ENCODE measurements at regions not wholly inside any gene's neighbourhood (a gene's known extent, or its start where the extent isn't known, plus 50 kb on each side); places are given as distances from the start of the nearest gene placed in this dataset.

DNA sequence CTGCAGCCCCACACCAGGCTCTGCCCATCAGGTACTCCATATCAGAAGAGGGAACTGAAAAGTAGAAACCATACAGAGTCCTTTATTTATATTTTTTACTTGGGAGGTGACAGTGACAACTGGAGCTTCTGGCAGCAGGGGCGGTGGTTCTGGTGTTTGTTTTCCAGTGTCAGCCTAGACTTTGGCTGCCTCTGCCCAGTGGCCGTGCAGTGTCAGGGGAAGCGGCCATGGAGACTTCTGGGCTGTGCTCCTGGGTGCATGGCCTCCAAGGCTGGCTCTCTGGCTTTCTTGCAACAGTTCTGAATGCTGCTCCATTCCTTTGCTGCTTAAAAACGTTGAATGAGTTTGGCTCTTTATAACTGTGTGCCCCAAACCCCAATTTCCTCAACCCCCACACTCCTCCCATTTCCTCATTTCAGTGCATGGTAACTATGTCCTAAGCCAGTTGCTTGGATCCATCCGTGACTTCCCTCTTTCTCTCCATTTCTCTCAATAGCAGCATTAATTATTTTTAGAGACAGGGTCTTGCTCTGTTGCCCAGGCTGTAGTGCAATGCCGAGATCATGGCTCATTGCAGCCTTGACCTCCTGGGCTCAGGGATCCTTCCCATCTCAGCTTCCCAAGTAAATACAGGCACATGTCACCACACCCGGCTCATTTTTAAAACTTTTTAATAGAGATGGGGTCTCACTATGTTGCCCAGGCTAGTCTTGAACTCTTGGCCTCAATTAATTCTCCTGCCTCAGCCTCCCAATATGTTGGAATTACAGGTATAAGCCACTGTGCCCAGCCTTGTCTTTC lies 141.1 kb upstream of the SGK1 start:
- TF ChIP-seq, protein P1, sequence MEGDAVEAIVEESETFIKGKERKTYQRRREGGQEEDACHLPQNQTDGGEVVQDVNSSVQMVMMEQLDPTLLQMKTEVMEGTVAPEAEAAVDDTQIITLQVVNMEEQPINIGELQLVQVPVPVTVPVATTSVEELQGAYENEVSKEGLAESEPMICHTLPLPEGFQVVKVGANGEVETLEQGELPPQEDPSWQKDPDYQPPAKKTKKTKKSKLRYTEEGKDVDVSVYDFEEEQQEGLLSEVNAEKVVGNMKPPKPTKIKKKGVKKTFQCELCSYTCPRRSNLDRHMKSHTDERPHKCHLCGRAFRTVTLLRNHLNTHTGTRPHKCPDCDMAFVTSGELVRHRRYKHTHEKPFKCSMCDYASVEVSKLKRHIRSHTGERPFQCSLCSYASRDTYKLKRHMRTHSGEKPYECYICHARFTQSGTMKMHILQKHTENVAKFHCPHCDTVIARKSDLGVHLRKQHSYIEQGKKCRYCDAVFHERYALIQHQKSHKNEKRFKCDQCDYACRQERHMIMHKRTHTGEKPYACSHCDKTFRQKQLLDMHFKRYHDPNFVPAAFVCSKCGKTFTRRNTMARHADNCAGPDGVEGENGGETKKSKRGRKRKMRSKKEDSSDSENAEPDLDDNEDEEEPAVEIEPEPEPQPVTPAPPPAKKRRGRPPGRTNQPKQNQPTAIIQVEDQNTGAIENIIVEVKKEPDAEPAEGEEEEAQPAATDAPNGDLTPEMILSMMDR (IDR thresholded peaks at IDR 0.05), result no peak
- no peak for TF ChIP-seq POLR2A (IDR thresholded peaks at IDR 0.05)

Data from heart left ventricle (tissue), 13 donors.